Epithelial cell of proximal tubule (primary cell): ENCODE measurements at regions not wholly inside any gene's neighbourhood (a gene's known extent, or its start where the extent isn't known, plus 50 kb on each side); places are given as distances from the start of the nearest gene placed in this dataset.

Experiments
- DNase-seq: peaks from one replicate; pipeline ENCODE4 v3.0.0-alpha.2; 2011; ENCODE audit warnings: low read depth
- H3K4me3 ChIP-seq: 2 replicates; pipeline ENCODE4 v1.5.1; 2011; ENCODE audit warnings: low read depth, mild to moderate bottlenecking, low read length
- TF ChIP-seq, protein P1 (sequence below): conservative IDR thresholded peaks from 2 replicates; pipeline ENCODE4 v1.5.1; 2012; ENCODE audit warnings: low read depth, mild to moderate bottlenecking, low read length

GRCh38 chr3:22175947-22176346, 424.9 kb upstream of the ZNF385D start:
- no peak overlapping the region for H3K4me3 ChIP-seq
- TF ChIP-seq, protein P1, sequence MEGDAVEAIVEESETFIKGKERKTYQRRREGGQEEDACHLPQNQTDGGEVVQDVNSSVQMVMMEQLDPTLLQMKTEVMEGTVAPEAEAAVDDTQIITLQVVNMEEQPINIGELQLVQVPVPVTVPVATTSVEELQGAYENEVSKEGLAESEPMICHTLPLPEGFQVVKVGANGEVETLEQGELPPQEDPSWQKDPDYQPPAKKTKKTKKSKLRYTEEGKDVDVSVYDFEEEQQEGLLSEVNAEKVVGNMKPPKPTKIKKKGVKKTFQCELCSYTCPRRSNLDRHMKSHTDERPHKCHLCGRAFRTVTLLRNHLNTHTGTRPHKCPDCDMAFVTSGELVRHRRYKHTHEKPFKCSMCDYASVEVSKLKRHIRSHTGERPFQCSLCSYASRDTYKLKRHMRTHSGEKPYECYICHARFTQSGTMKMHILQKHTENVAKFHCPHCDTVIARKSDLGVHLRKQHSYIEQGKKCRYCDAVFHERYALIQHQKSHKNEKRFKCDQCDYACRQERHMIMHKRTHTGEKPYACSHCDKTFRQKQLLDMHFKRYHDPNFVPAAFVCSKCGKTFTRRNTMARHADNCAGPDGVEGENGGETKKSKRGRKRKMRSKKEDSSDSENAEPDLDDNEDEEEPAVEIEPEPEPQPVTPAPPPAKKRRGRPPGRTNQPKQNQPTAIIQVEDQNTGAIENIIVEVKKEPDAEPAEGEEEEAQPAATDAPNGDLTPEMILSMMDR, result no peak
- no peak for DNase-seq

DNA sequence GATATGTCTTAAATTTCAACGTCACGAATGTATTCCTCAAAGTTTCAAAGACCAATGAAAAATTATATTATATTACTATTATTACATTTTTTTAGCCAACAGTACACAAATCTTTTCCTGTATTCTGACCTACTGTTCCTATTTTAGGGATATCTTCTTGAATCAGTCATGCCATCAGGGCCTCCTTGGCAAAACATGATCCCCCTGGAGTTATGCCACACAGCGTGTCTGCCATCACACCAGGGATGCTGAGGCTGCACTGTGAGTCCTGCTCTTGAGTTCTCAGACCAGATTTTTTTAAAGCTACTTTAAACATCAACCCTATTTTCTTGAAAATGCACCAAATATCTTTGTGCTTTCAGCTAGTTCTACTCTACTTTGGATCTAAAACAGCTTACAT, 425.9 kb upstream of the ZNF385D start:
- TF ChIP-seq, protein P1, result no peak
- no peak overlapping the region for H3K4me3 ChIP-seq
- DNase-seq, result no peak

DNA sequence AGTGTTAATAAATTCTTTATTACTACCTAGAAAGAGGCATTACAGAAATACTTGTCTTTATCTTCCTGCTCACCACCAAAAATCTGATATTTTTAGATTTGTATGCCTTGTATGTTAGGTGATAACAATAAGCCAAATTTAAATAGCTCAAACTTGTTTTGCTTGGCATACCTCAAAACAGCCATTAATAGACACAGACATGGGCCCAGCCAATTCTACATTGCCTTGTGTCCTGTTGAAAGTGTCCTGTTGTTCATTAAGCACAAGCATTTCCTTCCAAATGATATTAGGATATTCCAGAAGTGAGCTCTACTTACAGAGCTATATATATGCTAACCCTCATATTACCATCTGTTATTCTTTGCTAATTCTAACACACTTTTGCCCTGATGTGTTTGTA, 438.6 kb upstream of the ZNF385D start:
- no peak overlapping the region for H3K4me3 ChIP-seq
- TF ChIP-seq, protein P1, result no peak
- DNase-seq, result no peak

DNA sequence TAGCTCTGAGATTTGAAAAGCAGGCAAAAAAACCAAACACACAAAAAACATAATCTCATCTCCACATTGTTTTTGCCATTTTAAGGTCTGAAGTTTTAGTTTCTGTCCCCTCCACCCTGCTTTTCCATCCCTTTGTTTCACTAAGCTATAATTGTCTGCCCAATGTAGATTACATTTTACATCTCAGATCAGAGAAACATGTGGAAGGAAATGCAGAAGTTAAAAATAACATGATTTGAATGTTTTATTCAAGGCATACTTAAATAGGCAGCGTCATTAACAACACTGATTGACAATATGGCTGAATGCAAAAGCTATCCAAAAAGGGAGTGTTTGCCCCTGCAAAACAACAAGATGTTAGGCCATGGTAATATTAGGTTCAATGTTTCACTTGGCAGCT, 448.1 kb upstream of the ZNF385D start:
- DNase-seq, result no peak
- TF ChIP-seq, protein P1, result no peak
- no peak overlapping the region for H3K4me3 ChIP-seq

GRCh38 chr3:22208844-22209243, 457.8 kb upstream of the ZNF385D start:
- no peak for DNase-seq
- H3K4me3 ChIP-seq, result no peak overlapping the region

GRCh38 chr3:22209578-22209977, 458.6 kb upstream of the ZNF385D start:
- TF ChIP-seq, protein P1, result no peak
- no peak overlapping the region for H3K4me3 ChIP-seq

More at GRCh38 chr3:22208844-22209243, 457.8 kb upstream of the ZNF385D start:
- TF ChIP-seq, protein P1, result no peak

DNA sequence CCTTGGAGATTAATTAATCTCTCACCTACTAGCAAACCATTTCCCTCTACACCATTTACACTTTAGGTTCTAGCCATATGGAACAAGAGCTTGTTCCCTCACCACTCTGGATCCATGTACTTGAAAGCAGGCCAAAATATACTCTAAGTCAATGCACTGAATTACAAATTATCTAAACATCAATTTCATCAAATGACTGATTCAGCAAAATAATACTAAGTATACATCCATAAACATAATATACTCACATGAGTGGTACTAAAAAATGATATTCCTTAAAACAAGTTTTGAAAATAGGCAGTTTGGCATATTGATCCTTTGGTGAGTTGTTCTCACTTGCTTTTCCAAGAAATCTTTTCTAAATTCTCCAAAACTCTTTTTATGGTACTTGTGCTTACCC, 459.7 kb upstream of the ZNF385D start:
- H3K4me3 ChIP-seq, result no peak overlapping the region
- TF ChIP-seq, protein P1, result no peak
- no peak for DNase-seq

More at GRCh38 chr3:22209578-22209977, 458.6 kb upstream of the ZNF385D start:
- DNase-seq, result no peak
